Neutrophil (primary cell): ENCODE measurements at regions not wholly inside any gene's neighbourhood (a gene's known extent, or its start where the extent isn't known, plus 50 kb on each side); places are given as distances from the start of the nearest gene placed in this dataset.
A peak's percentile ranks its signal among the peaks of the same experiment; 100 is the strongest.

Experiments
- H3K27ac ChIP-seq: fragments of 200-600 bp; sonication (generic); 2 replicates; pipeline ENCODE4 v1.5.1; 2016; ENCODE audit warnings: mild to moderate bottlenecking, moderate library complexity
- H3K27me3 ChIP-seq: fragments of 200-600 bp; sonication (generic); 2 replicates; pipeline ENCODE4 v1.6.0; 2016; ENCODE audit warnings: mild to moderate bottlenecking
- H3K36me3 ChIP-seq: fragments of 200-600 bp; sonication (generic); 2 replicates; pipeline ENCODE4 v1.5.1; 2017
- H3K4me1 ChIP-seq, 2 experiments: fragments of 200-600 bp in 1 of 2; sonication (generic) in 1 of 2; 1 replicate in 1 of 2; 2 replicates in 1 of 2; pipeline versions ENCODE4 v1.5.1 to v1.6.1; 2013 to 2016; ENCODE audit warnings: low read depth in 1 of 2, low read length in 1 of 2, mild to moderate bottlenecking in 1 of 2, moderate library complexity in 1 of 2; ENCODE audit not compliant: control insufficient read depth in 1 of 2, insufficient read depth in 1 of 2
- H3K4me3 ChIP-seq, 2 experiments: fragments of 200-600 bp in 1 of 2; sonication (generic) in 1 of 2; 1 replicate in 1 of 2; 2 replicates in 1 of 2; pipeline ENCODE4 v1.5.1; 2013 to 2016; ENCODE audit warnings: low read depth in 1 of 2, low read length in 1 of 2, mild to moderate bottlenecking in 1 of 2, moderate library complexity in 1 of 2
- H3K9me3 ChIP-seq: fragments of 200-600 bp; sonication (generic); 2 replicates; pipeline ENCODE4 v1.5.1; 2016
- CTCF ChIP-seq: fragments of 200-600 bp; sonication (generic); IDR thresholded peaks from 2 replicates; pipeline ENCODE4 v1.5.1; 2016; ENCODE audit warnings: antibody characterized with exemption

DNA sequence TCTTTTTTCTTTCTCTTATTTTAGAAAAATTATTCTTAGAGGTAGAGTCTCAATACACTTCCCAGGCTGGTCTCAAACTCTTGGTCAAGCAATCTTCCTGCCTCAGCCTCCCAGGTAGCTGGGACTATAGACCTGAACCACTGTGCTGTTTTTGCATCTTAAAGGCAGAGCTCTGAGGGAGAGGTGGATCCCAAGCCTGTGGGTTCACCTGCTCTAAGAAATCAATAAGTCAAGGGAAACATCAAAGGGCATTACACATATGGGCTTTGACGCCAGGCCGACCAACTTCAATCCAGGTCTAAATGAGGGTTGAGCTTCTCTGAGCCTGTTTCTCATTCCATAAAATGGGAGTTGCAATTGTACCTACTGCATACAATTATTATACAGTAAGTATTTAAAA is 223.9 kb downstream of the LY86 start:
- no peak for TF ChIP-seq CTCF
- Histone ChIP-seq H3K4me3 (no peak overlapping the region), H3K27me3 (no peaks in the 10 kb centered on the region), H3K36me3 (no peaks in the 10 kb centered on the region), H3K4me1 (peaks cover 19 to 21% of the 10 kb centered on the region in 2 experiments), H3K27ac (peak overlapping the region; percentile 56), H3K9me3 (no peaks in the 10 kb centered on the region)

GRCh38 chr6:6815732-6816131 is 227.2 kb downstream of the LY86 start:
- Histone ChIP-seq H3K4me1 (peaks cover 14 to 18% of the 10 kb centered on the region in 2 experiments), H3K36me3 (no peaks in the 10 kb centered on the region), H3K4me3 (no peak overlapping the region), H3K9me3 (no peaks in the 10 kb centered on the region), H3K27ac (no peak overlapping the region), H3K27me3 (no peaks in the 10 kb centered on the region)
- no peak for TF ChIP-seq CTCF

DNA sequence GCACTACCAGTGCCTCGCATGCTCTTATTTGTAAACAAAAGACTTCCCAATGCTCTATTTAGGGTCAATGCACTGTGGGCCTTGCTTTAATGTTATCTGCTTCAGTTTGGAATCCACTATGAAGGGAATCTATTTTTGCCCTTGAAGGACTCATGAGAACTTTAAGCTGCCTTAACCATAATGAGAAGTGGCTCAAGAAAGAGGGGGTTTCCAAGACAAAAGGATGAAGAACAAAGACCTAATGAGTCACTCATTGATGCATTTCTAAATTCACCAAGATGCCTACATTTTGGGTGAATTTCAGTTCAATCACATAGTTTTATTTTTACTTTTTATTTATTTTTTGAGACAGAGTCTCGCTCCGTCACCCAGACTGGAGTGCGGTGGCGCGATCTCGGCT is 228.2 kb downstream of the LY86 start:
- TF ChIP-seq CTCF, result no peak
- Histone ChIP-seq H3K4me3 (no peak overlapping the region), H3K27ac (no peak overlapping the region), H3K4me1 (peaks cover 4 to 8% of the 10 kb centered on the region in 2 experiments), H3K9me3 (no peaks in the 10 kb centered on the region), H3K36me3 (no peaks in the 10 kb centered on the region), H3K27me3 (no peaks in the 10 kb centered on the region)

DNA sequence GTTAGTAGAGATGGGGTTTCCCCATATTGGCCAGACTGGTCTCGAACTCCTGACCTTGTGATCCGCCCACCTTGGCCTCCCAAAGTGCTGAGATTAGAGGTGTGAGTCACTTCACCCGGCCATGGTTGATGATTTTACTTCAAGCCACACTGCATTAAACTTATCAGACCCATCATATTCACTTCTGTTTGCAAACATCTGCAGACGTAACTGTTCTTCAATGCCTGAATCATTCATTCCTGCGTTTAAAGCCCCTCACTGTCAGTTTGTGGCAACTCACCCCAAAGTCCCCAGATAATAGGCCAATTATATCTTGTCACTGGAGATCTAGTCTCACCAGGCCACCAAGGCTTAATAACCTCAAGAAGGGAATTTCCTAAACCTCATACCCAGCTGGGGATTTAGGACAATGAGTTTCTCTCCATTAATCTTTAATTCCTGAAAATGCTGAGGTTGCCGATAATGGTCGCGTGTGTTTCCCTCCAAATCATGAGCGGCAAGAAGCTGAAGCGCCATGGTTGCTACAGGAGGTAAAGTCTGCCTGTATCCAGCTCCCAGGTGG is 229.6 kb downstream of the LY86 start:
- Histone ChIP-seq H3K4me1 (peaks cover 3 to 5% of the 10 kb centered on the region in 2 experiments), H3K4me3 (no peak overlapping the region), H3K27me3 (no peaks in the 10 kb centered on the region), H3K36me3 (no peaks in the 10 kb centered on the region), H3K9me3 (no peaks in the 10 kb centered on the region), H3K27ac (no peak overlapping the region)
- no peak for TF ChIP-seq CTCF

DNA sequence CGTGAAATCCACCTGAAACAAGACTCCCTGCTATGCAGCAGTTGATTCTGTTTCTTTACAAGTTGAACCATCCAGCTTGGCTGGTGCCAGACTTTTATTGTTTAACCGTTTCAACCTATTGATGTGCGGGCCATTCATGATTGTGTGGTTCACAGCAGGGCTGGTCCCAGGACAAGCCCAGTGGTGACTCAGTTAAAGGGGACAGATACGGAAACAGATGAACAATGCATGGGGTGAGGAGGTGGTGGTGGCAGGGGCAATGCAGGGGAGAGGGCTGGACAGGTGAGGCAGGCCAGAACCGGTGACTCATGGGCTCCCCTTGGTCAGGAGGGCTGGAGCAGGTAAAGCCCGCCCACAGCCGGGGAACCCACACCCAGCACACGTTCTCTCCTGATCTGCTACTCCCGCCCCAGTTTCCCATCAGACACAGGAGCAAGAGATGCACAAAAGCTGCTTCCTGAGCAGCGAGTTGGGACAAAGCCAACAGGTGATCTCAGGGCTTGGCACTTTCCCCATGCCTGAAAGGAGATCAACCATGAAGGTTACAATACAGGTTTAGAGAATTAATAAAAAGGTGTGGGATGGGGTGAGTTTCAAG is 232.2 kb downstream of the LY86 start:
- no peaks in the 10 kb centered on the region for H3K9me3 ChIP-seq
- H3K27ac ChIP-seq, result no peak overlapping the region
- TF ChIP-seq CTCF, result no peak

More for the DNA sequence above, 232.2 kb downstream of the LY86 start:
- Histone ChIP-seq H3K27me3 (no peaks in the 10 kb centered on the region), H3K4me3 (no peak overlapping the region), H3K4me1 (peaks cover 5 to 12% of the 10 kb centered on the region in 2 experiments), H3K36me3 (no peaks in the 10 kb centered on the region)
